ENCODE measurements at regions not wholly inside any gene's neighbourhood (a gene's known extent, or its start where the extent isn't known, plus 50 kb on each side); places are given as distances from the start of the nearest gene placed in this dataset.

GRCh38 chr16:6955303-6955702 is 377.3 kb upstream of the RBFOX1 start:
- no peak for TF ChIP-seq EZH2phosphoT487 (IDR thresholded peaks at IDR 0.05; ENCODE audit: borderline replicate concordance, low read depth, low read length)
- TF ChIP-seq CTCF (conservative IDR thresholded peaks at IDR 0.05; ENCODE audit: low read length), result no peak
